ENCODE measurements at regions not wholly inside any gene's neighbourhood (a gene's known extent, or its start where the extent isn't known, plus 50 kb on each side); places are given as distances from the start of the nearest gene placed in this dataset.

GRCh38 chr5:155459889-155460500 is 446.4 kb downstream of the KIF4B start:
- H3K79me2 ChIP-seq (ENCODE audit: insufficient read depth, low read length), result no peaks in the 10 kb centered on the region
- H3K36me3 ChIP-seq (ENCODE audit: low read length), result no peaks in the 10 kb centered on the region
- H3K27ac ChIP-seq (ENCODE audit: low read depth, low read length), result no peak overlapping the region
- no peaks in the 10 kb centered on the region for H3K9me2 ChIP-seq (replicated peaks; ENCODE audit: insufficient read depth, low read length)
- no peaks in the 10 kb centered on the region for H3F3A ChIP-seq (ENCODE audit: insufficient read depth)
- H3K9ac ChIP-seq (ENCODE audit: low read length), result no peak overlapping the region
- H3K9me3 ChIP-seq (ENCODE audit: insufficient read depth, low read length), result no peaks in the 10 kb centered on the region
- H3K27me3 ChIP-seq (ENCODE audit: low read length), result no peaks in the 10 kb centered on the region
- H3K4me3 ChIP-seq (ENCODE audit: insufficient read depth, low read length, poor library complexity, severe bottlenecking), result no peak overlapping the region
- H3K4me2 ChIP-seq (ENCODE audit: low read depth, low read length, poor library complexity, severe bottlenecking), result no peak overlapping the region
- no peak overlapping the region for H2AFZ ChIP-seq (ENCODE audit: low read depth, low read length, severe bottlenecking)
- H4K20me1 ChIP-seq (ENCODE audit: low read depth, low read length), result no peaks in the 10 kb centered on the region
- TF ChIP-seq CTCF (IDR thresholded peaks at IDR 0.05; ENCODE audit: insufficient read depth, low read length, poor library complexity, severe bottlenecking) (no peak), EZH2phosphoT487 (conservative IDR thresholded peaks at IDR 0.05; ENCODE audit: low read length) (no peak)

GRCh38 chr5:155460501-155460931 is 447.0 kb downstream of the KIF4B start:
- no peaks in the 10 kb centered on the region for H3K27me3 ChIP-seq (ENCODE audit: low read length)
- no peaks in the 10 kb centered on the region for H3K9me2 ChIP-seq (replicated peaks; ENCODE audit: insufficient read depth, low read length)
- H3K27ac ChIP-seq (ENCODE audit: low read depth, low read length), result no peak overlapping the region
- no peaks in the 10 kb centered on the region for H3K9me3 ChIP-seq (ENCODE audit: insufficient read depth, low read length)
- H4K20me1 ChIP-seq (ENCODE audit: low read depth, low read length), result no peaks in the 10 kb centered on the region
- H3K79me2 ChIP-seq (ENCODE audit: insufficient read depth, low read length), result no peaks in the 10 kb centered on the region
- no peak overlapping the region for H3K4me3 ChIP-seq (ENCODE audit: insufficient read depth, low read length, poor library complexity, severe bottlenecking)
- no peak overlapping the region for H3K9ac ChIP-seq (ENCODE audit: low read length)
- H3K36me3 ChIP-seq (ENCODE audit: low read length), result no peaks in the 10 kb centered on the region
- no peaks in the 10 kb centered on the region for H3F3A ChIP-seq (ENCODE audit: insufficient read depth)
- no peak for TF ChIP-seq EZH2phosphoT487 (conservative IDR thresholded peaks at IDR 0.05; ENCODE audit: low read length)
- TF ChIP-seq CTCF (IDR thresholded peaks at IDR 0.05; ENCODE audit: insufficient read depth, low read length, poor library complexity, severe bottlenecking), result no peak
- no peak overlapping the region for H3K4me2 ChIP-seq (ENCODE audit: low read depth, low read length, poor library complexity, severe bottlenecking)
- H2AFZ ChIP-seq (ENCODE audit: low read depth, low read length, severe bottlenecking), result no peak overlapping the region

- TF ChIP-seq CTCF (IDR thresholded peaks at IDR 0.05; ENCODE audit: insufficient read depth, low read length, poor library complexity, severe bottlenecking) (no peak), EZH2phosphoT487 (conservative IDR thresholded peaks at IDR 0.05; ENCODE audit: low read length) (no peak)
- H3K9me2 ChIP-seq (replicated peaks; ENCODE audit: insufficient read depth, low read length), result no peaks in the 10 kb centered on the region
- H3K4me2 ChIP-seq (ENCODE audit: low read depth, low read length, poor library complexity, severe bottlenecking), result no peak overlapping the region
- H3K36me3 ChIP-seq (ENCODE audit: low read length), result no peaks in the 10 kb centered on the region
- no peak overlapping the region for H3K4me3 ChIP-seq (ENCODE audit: insufficient read depth, low read length, poor library complexity, severe bottlenecking)
- no peaks in the 10 kb centered on the region for H3K79me2 ChIP-seq (ENCODE audit: insufficient read depth, low read length)
- H3K9me3 ChIP-seq (ENCODE audit: insufficient read depth, low read length), result no peaks in the 10 kb centered on the region
- H3K9ac ChIP-seq (ENCODE audit: low read length), result no peak overlapping the region
- H2AFZ ChIP-seq (ENCODE audit: low read depth, low read length, severe bottlenecking), result no peak overlapping the region
- no peaks in the 10 kb centered on the region for H4K20me1 ChIP-seq (ENCODE audit: low read depth, low read length)
- no peaks in the 10 kb centered on the region for H3F3A ChIP-seq (ENCODE audit: insufficient read depth)
- H3K27me3 ChIP-seq (ENCODE audit: low read length), result no peaks in the 10 kb centered on the region
- no peak overlapping the region for H3K27ac ChIP-seq (ENCODE audit: low read depth, low read length)
These were observed 447.7 kb downstream of the KIF4B start for GRCh38 chr5:155461304-155461703.
